GM18499 (cell line): ENCODE measurements at regions not wholly inside any gene's neighbourhood (a gene's known extent, or its start where the extent isn't known, plus 50 kb on each side); places are given as distances from the start of the nearest gene placed in this dataset.

Source experiments
- ATAC-seq: cut with Tn5 transposase; IDR thresholded peaks from one replicate; pipeline ENCODE4 v1.9.1; 2021; ENCODE audit warnings: moderate number of reproducible peaks; ENCODE audit not compliant: insufficient read depth, unreplicated experiment

- ATAC-seq, result no peak
These were observed 1691.7 kb upstream of the PCDH20 start for GRCh38 chr13:63107179-63107943.

GRCh38 chr13:63094717-63095116 is 1679.1 kb upstream of the PCDH20 start:
- no peak for ATAC-seq

GRCh38 chr13:63093907-63094469 is 1678.3 kb upstream of the PCDH20 start:
- no peak for ATAC-seq

GRCh38 chr13:63092456-63092855 is 1676.8 kb upstream of the PCDH20 start:
- ATAC-seq, result no peak

- ATAC-seq, result no peak
These were observed 1674.9 kb upstream of the PCDH20 start for GRCh38 chr13:63090524-63090923.

- no peak for ATAC-seq
These were observed 1672.6 kb upstream of the PCDH20 start for GRCh38 chr13:63088226-63088625.

GRCh38 chr13:63086286-63086685 is 1670.6 kb upstream of the PCDH20 start:
- no peak for ATAC-seq

- no peak for ATAC-seq
These were observed 1670.2 kb upstream of the PCDH20 start for GRCh38 chr13:63085851-63086250.

- no peak for ATAC-seq
These were observed 1665.9 kb upstream of the PCDH20 start for GRCh38 chr13:63081400-63082014.

GRCh38 chr13:63075126-63075525 is 1659.5 kb upstream of the PCDH20 start:
- no peak for ATAC-seq

- ATAC-seq, result no peak
These were observed 1634.6 kb upstream of the PCDH20 start for GRCh38 chr13:63050287-63050686.

GRCh38 chr13:63048653-63049052 is 1633.0 kb upstream of the PCDH20 start:
- ATAC-seq, result no peak

- ATAC-seq, result no peak
These were observed 1629.1 kb upstream of the PCDH20 start for GRCh38 chr13:63044589-63045313.

- ATAC-seq, result no peak
These were observed 1627.0 kb upstream of the PCDH20 start for GRCh38 chr13:63042686-63043085.

GRCh38 chr13:63041640-63042414 is 1626.2 kb upstream of the PCDH20 start:
- ATAC-seq, result no peak

- ATAC-seq, result no peak
These were observed 1610.7 kb upstream of the PCDH20 start for GRCh38 chr13:63026285-63026797.

- ATAC-seq, result no peak
These were observed 1610.1 kb upstream of the PCDH20 start for GRCh38 chr13:63025741-63026140.

GRCh38 chr13:63024458-63024857 is 1608.8 kb upstream of the PCDH20 start:
- ATAC-seq, result no peak

GRCh38 chr13:63011996-63012395 is 1596.3 kb upstream of the PCDH20 start:
- ATAC-seq, result no peak

- ATAC-seq, result no peak
These were observed 1594.5 kb upstream of the PCDH20 start for GRCh38 chr13:63010072-63010658.
